ELF-1 (cell line): ENCODE measurements at regions not wholly inside any gene's neighbourhood (a gene's known extent, or its start where the extent isn't known, plus 50 kb on each side); places are given as distances from the start of the nearest gene placed in this dataset.
A peak's percentile ranks its signal among the peaks of the same experiment; 100 is the strongest.

ENCODE experiments used
- DNase-seq: peaks from one replicate; pipeline ENCODE4 v3.0.0-alpha.2; 2016; ENCODE audit warnings: low read depth, low spot score

- no peak for DNase-seq
These were observed 472.8 kb downstream of the CCDC171 start for GRCh38 chr9:16025627-16026026.

- DNase-seq, result no peak
These were observed 474.0 kb downstream of the CCDC171 start for GRCh38 chr9:16026886-16027285.

GRCh38 chr9:16028548-16028947 is 475.7 kb downstream of the CCDC171 start:
- DNase-seq, result no peak

GRCh38 chr9:16029046-16029615 is 476.3 kb downstream of the CCDC171 start:
- DNase-seq, result no peak

GRCh38 chr9:16029796-16030363 is 477.0 kb downstream of the CCDC171 start:
- no peak for DNase-seq

- DNase-seq, result no peak
These were observed 477.8 kb downstream of the CCDC171 start for GRCh38 chr9:16030528-16031185.

GRCh38 chr9:16031486-16031885 is 478.6 kb downstream of the CCDC171 start:
- DNase-seq, result no peak

GRCh38 chr9:16031971-16032370 is 479.1 kb downstream of the CCDC171 start:
- no peak for DNase-seq

- peak; percentile 74 for DNase-seq
These were observed 480.0 kb downstream of the CCDC171 start for GRCh38 chr9:16032799-16033198.

- DNase-seq, result no peak
These were observed 480.4 kb downstream of the CCDC171 start for GRCh38 chr9:16033253-16033652.

- no peak for DNase-seq
These were observed 481.3 kb downstream of the CCDC171 start for GRCh38 chr9:16033921-16034691.

- DNase-seq, result peak; percentile 72
These were observed 486.6 kb downstream of the CCDC171 start for GRCh38 chr9:16039218-16039987.

- peak; percentile 89 for DNase-seq
These were observed 487.3 kb downstream of the CCDC171 start for GRCh38 chr9:16039988-16040761.

- no peak for DNase-seq
These were observed 491.1 kb downstream of the CCDC171 start for GRCh38 chr9:16043756-16044578.

- DNase-seq, result no peak
These were observed 491.7 kb downstream of the CCDC171 start for GRCh38 chr9:16044579-16044881.

- DNase-seq, result no peak
These were observed 492.9 kb downstream of the CCDC171 start for GRCh38 chr9:16045651-16046280.

- no peak for DNase-seq
These were observed 493.9 kb downstream of the CCDC171 start for GRCh38 chr9:16046713-16047112.

GRCh38 chr9:16048129-16048528 is 495.3 kb downstream of the CCDC171 start:
- no peak for DNase-seq

- DNase-seq, result no peak
These were observed 499.3 kb downstream of the CCDC171 start for GRCh38 chr9:16052146-16052545.
